HepG2 (cell line): ENCODE measurements at regions not wholly inside any gene's neighbourhood (a gene's known extent, or its start where the extent isn't known, plus 50 kb on each side); places are given as distances from the start of the nearest gene placed in this dataset.

Source experiments
- ATF2 ChIP-seq: sonication (generic); formaldehyde crosslinking; IDR thresholded peaks from 2 replicates; pipeline ENCODE4 v1.4.0; 2020; ENCODE audit warnings: missing genetic modification reagents
- CSRNP1 ChIP-seq: sonication (generic); formaldehyde crosslinking; IDR thresholded peaks from 2 replicates; pipeline ENCODE4 v1.8.1; 2023; ENCODE audit warnings: mild to moderate bottlenecking, missing genetic modification reagents
- HDAC1 ChIP-seq: sonication (generic); formaldehyde crosslinking; IDR thresholded peaks from 2 replicates; pipeline ENCODE4 v1.5.1; 2020; ENCODE audit warnings: mild to moderate bottlenecking, missing genetic modification reagents
- STAT5B ChIP-seq: sonication (generic); formaldehyde crosslinking; IDR thresholded peaks from 2 replicates; pipeline ENCODE4 v1.4.0; 2020; ENCODE audit warnings: missing genetic modification reagents
- ZBTB39 ChIP-seq: sonication (generic); formaldehyde crosslinking; IDR thresholded peaks from 2 replicates; pipeline ENCODE4 v1.5.0; 2020; ENCODE audit warnings: missing genetic modification reagents
- ZFX ChIP-seq: sonication (generic); formaldehyde crosslinking; IDR thresholded peaks from 2 replicates; pipeline ENCODE4 v1.4.0; 2020; ENCODE audit warnings: mild to moderate bottlenecking, low read depth, missing genetic modification reagents, moderate library complexity
- ZNF280B ChIP-seq: sonication (generic); formaldehyde crosslinking; IDR thresholded peaks from 2 replicates; pipeline ENCODE4 v1.5.0; 2020; ENCODE audit warnings: missing genetic modification reagents, mild to moderate bottlenecking, borderline replicate concordance
- ZNF567 ChIP-seq: sonication (generic); formaldehyde crosslinking; IDR thresholded peaks from 2 replicates; pipeline ENCODE4 v1.8.1; 2023; ENCODE audit warnings: mild to moderate bottlenecking, missing genetic modification reagents, borderline replicate concordance
- ZNF589 ChIP-seq: sonication (generic); formaldehyde crosslinking; conservative IDR thresholded peaks from 2 replicates; pipeline ENCODE4 v1.8.0; 2022; ENCODE audit warnings: mild to moderate bottlenecking, moderate library complexity, missing genetic modification reagents
- ZNF629 ChIP-seq: sonication (generic); formaldehyde crosslinking; conservative IDR thresholded peaks from 2 replicates; pipeline ENCODE4 v1.5.0; 2020; ENCODE audit warnings: missing genetic modification reagents
- ZNF646 ChIP-seq: sonication (generic); formaldehyde crosslinking; IDR thresholded peaks from 2 replicates; pipeline ENCODE4 v1.9.0; 2021; ENCODE audit warnings: mild to moderate bottlenecking, missing genetic modification reagents
- ZNF749 ChIP-seq: sonication (generic); formaldehyde crosslinking; IDR thresholded peaks from 2 replicates; pipeline ENCODE4 v1.8.0; 2022; ENCODE audit warnings: mild to moderate bottlenecking, missing genetic modification reagents, moderate library complexity, borderline replicate concordance
- ZNF761 ChIP-seq: sonication (generic); formaldehyde crosslinking; conservative IDR thresholded peaks from 2 replicates; pipeline ENCODE4 v1.4.0; 2020; ENCODE audit warnings: mild to moderate bottlenecking, missing genetic modification reagents
- ZNF891 ChIP-seq: sonication (generic); formaldehyde crosslinking; IDR thresholded peaks from 2 replicates; pipeline ENCODE4 v1.5.0; 2020; ENCODE audit warnings: mild to moderate bottlenecking, missing genetic modification reagents

GRCh38 chr15:53453253-53454105 is 306.0 kb downstream of the WDR72 start (continued):
- TF ChIP-seq ZNF891: no peak
- no peak for TF ChIP-seq ZNF761 (CRISPR knock-in tag)
- TF ChIP-seq ATF2 (CRISPR knock-in tag): peak; percentile 98
- TF ChIP-seq CSRNP1: no peak
- TF ChIP-seq ZNF567 (CRISPR knock-in tag): no peak
- TF ChIP-seq ZNF629 (CRISPR knock-in tag): peak; percentile 52; the same call in 1 of the 2 replicates
- TF ChIP-seq ZNF749 (CRISPR knock-in tag): no peak
- no peak for TF ChIP-seq ZNF280B (CRISPR knock-in tag)
- peak; percentile 42; the same call in 1 of the 2 replicates for TF ChIP-seq STAT5B (CRISPR knock-in tag)
- peak; percentile 92 for TF ChIP-seq HDAC1 (CRISPR knock-in tag)
- peak; percentile 92; the same call in 1 of the 2 replicates for TF ChIP-seq ZNF589 (CRISPR knock-in tag)
- 0 out of 2 replicates have a peak, but pooled peaks have one; percentile 57 for TF ChIP-seq ZBTB39 (CRISPR knock-in tag)
- peak; percentile 52; the same call in 1 of the 2 replicates for TF ChIP-seq ZNF646 (CRISPR knock-in tag)
- peak; percentile 23; the same call in 1 of the 2 replicates for TF ChIP-seq ZFX (CRISPR knock-in tag)
